DOHH2 (cell line): ENCODE measurements at regions not wholly inside any gene's neighbourhood (a gene's known extent, or its start where the extent isn't known, plus 50 kb on each side); places are given as distances from the start of the nearest gene placed in this dataset.

Source experiments
- H3F3A ChIP-seq: fragments of 200-600 bp; sonication (generic), shearing (Covaris generic); 2 replicates; pipeline ENCODE4 v1.6.0; 2016; ENCODE audit warnings: antibody characterized with exemption, mild to moderate bottlenecking; ENCODE audit not compliant: control insufficient read depth, insufficient read depth
- H3K27ac ChIP-seq: fragments of 200-600 bp; sonication (generic); 2 replicates; pipeline ENCODE4 v1.5.1; 2014; ENCODE audit warnings: low read depth, mild to moderate bottlenecking, low read length, moderate library complexity
- H3K27me3 ChIP-seq: fragments of 200-600 bp; sonication (generic); 2 replicates; pipeline ENCODE4 v1.6.1; 2014; ENCODE audit warnings: mild to moderate bottlenecking, low read length, mixed read lengths; ENCODE audit not compliant: control insufficient read depth
- H3K36me3 ChIP-seq: fragments of 200-600 bp; sonication (generic); 2 replicates; pipeline ENCODE4 v1.6.1; 2014; ENCODE audit warnings: mild to moderate bottlenecking, low read length, moderate library complexity, mixed read lengths; ENCODE audit not compliant: control insufficient read depth
- H3K4me1 ChIP-seq: fragments of 200-600 bp; sonication (generic); 2 replicates; pipeline ENCODE4 v1.6.1; 2014; ENCODE audit warnings: mild to moderate bottlenecking, low read length, mixed read lengths; ENCODE audit not compliant: control insufficient read depth
- H3K4me2 ChIP-seq: fragments of 200-600 bp; sonication (generic); 2 replicates; pipeline ENCODE4 v1.6.0; 2014; ENCODE audit warnings: mild to moderate bottlenecking, low read length, moderate library complexity
- H3K4me3 ChIP-seq: fragments of 200-600 bp; sonication (generic); 2 replicates; pipeline ENCODE4 v1.5.1; 2014; ENCODE audit warnings: mild to moderate bottlenecking, low read length, mixed read lengths
- H3K79me2 ChIP-seq: fragments of 200-600 bp; sonication (generic); 2 replicates; pipeline ENCODE4 v1.6.1; 2014; ENCODE audit warnings: mild to moderate bottlenecking, low read length, mixed read lengths; ENCODE audit not compliant: control insufficient read depth
- H3K9me2 ChIP-seq: fragments of 200-600 bp; sonication (generic); replicated peaks from 2 replicates; pipeline ENCODE4 v1.6.1; 2014; ENCODE audit warnings: mild to moderate bottlenecking, low read length, mixed read lengths; ENCODE audit not compliant: control insufficient read depth
- H3K9me3 ChIP-seq: fragments of 200-600 bp; sonication (generic); 2 replicates; pipeline ENCODE4 v1.6.1; 2014; ENCODE audit warnings: antibody characterized with exemption, low read length, mixed read lengths; ENCODE audit not compliant: control insufficient read depth, insufficient read depth
- H4K20me1 ChIP-seq: fragments of 200-600 bp; sonication (generic); 2 replicates; pipeline ENCODE4 v1.6.0; 2014; ENCODE audit warnings: low read depth, mild to moderate bottlenecking, antibody characterized with exemption, low read length, moderate library complexity; ENCODE audit not compliant: control insufficient read depth, insufficient read depth
- EZH2phosphoT487 ChIP-seq: fragments of 200-600 bp; sonication (generic); IDR thresholded peaks from 2 replicates; pipeline ENCODE4 v1.6.1; 2017; ENCODE audit warnings: borderline replicate concordance, mild to moderate bottlenecking, antibody characterized with exemption, low read length, moderate library complexity, mixed read lengths
- TF ChIP-seq, protein P1 (sequence below): fragments of 200-600 bp; sonication (generic); IDR thresholded peaks from one replicate; pipeline ENCODE4 v1.5.1; 2014; ENCODE audit warnings: antibody characterized with exemption, mild to moderate bottlenecking, low read depth, low read length; ENCODE audit not compliant: poor library complexity, severe bottlenecking

DNA sequence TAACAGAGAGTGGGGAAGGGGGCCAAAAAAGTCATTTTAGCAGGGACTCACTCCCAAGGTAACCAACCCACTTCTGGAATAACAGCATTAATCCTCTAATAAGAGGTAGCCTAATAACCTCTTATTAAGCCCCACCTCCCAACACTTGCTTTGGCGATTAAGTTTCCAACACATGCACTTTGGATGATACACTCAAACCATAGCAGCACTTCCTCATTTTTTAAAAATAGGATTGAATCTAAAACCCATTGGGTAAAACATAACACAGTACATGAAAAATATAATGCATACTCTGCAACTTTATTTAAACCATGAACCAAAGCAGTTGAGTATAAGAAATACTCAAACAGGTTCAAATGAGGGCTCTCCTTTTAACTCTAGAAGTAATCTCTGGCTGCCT is 318.3 kb downstream of the HACE1 start:
- Histone ChIP-seq H3K79me2 (no peaks in the 10 kb centered on the region), H3K27me3 (no peaks in the 10 kb centered on the region), H3K4me1 (peaks cover 6% of the 10 kb centered on the region; the same call in 1 of the 2 replicates), H3K9me3 (no peaks in the 10 kb centered on the region), H3F3A (no peaks in the 10 kb centered on the region), H3K4me3 (no peak overlapping the region), H3K27ac (no peak overlapping the region), H3K4me2 (no peak overlapping the region), H3K36me3 (no peaks in the 10 kb centered on the region), H4K20me1 (no peaks in the 10 kb centered on the region), H3K9me2 (no peaks in the 10 kb centered on the region)
- TF ChIP-seq, protein P1, sequence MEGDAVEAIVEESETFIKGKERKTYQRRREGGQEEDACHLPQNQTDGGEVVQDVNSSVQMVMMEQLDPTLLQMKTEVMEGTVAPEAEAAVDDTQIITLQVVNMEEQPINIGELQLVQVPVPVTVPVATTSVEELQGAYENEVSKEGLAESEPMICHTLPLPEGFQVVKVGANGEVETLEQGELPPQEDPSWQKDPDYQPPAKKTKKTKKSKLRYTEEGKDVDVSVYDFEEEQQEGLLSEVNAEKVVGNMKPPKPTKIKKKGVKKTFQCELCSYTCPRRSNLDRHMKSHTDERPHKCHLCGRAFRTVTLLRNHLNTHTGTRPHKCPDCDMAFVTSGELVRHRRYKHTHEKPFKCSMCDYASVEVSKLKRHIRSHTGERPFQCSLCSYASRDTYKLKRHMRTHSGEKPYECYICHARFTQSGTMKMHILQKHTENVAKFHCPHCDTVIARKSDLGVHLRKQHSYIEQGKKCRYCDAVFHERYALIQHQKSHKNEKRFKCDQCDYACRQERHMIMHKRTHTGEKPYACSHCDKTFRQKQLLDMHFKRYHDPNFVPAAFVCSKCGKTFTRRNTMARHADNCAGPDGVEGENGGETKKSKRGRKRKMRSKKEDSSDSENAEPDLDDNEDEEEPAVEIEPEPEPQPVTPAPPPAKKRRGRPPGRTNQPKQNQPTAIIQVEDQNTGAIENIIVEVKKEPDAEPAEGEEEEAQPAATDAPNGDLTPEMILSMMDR = no peak
- TF ChIP-seq EZH2phosphoT487 = no peak

DNA sequence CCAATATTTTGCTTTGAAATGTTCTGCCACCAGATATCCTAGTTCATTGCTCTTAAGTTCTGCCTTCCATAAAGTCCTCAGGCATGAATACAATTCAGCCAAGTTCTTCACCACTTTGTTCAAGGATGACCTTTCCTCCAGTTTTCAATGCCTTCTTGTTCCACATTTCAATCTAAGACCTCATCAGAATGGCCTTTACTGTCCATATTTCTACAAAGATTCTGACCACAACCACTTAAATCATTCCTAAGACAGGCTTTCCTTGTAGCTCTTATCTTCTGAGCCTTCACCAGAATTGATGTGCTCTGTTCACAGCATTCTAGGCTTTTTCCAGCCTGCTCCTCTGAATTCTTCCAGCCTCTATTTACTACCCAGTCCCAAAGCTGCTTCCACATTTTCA is 319.0 kb downstream of the HACE1 start:
- Histone ChIP-seq H3K4me3 (no peak overlapping the region), H3F3A (no peaks in the 10 kb centered on the region), H3K9me3 (no peaks in the 10 kb centered on the region), H4K20me1 (no peaks in the 10 kb centered on the region), H3K4me1 (peaks cover 6% of the 10 kb centered on the region; the same call in 1 of the 2 replicates), H3K36me3 (no peaks in the 10 kb centered on the region), H3K27me3 (no peaks in the 10 kb centered on the region), H3K9me2 (no peaks in the 10 kb centered on the region), H3K4me2 (no peak overlapping the region), H3K27ac (no peak overlapping the region), H3K79me2 (no peaks in the 10 kb centered on the region)
- TF ChIP-seq, protein P1 = no peak
- TF ChIP-seq EZH2phosphoT487 = no peak

DNA sequence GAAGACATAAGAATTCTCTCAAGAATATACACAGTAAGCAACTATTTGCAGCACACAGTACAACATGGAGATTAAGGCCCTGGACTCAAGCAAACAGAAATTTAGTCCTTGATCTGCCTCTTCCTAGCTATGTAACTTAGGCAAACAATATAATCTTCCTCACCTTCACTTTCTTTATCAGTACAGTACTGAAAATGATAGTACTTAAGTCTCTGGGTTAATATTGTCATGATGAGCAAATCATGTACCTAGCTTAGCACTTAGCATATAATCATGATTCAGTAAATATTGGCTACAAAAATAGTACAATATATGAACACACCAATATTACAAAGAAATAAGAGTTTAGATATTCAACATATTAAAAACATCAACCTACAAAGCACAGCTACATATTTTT is 320.5 kb downstream of the HACE1 start:
- Histone ChIP-seq H3K79me2 (no peaks in the 10 kb centered on the region), H4K20me1 (no peaks in the 10 kb centered on the region), H3K27ac (no peak overlapping the region), H3K27me3 (no peaks in the 10 kb centered on the region), H3K36me3 (no peaks in the 10 kb centered on the region), H3K4me2 (no peak overlapping the region), H3F3A (no peaks in the 10 kb centered on the region), H3K4me3 (no peak overlapping the region), H3K4me1 (peaks cover 6% of the 10 kb centered on the region; the same call in 1 of the 2 replicates), H3K9me3 (no peaks in the 10 kb centered on the region), H3K9me2 (no peaks in the 10 kb centered on the region)
- TF ChIP-seq, protein P1 = no peak
- TF ChIP-seq EZH2phosphoT487 = no peak
